ENCODE measurements at regions not wholly inside any gene's neighbourhood (a gene's known extent, or its start where the extent isn't known, plus 50 kb on each side); places are given as distances from the start of the nearest gene placed in this dataset.

- TF ChIP-seq CTCF (IDR thresholded peaks at IDR 0.05; ENCODE audit: low read length) (no peak), EZH2phosphoT487 (IDR thresholded peaks at IDR 0.05; ENCODE audit: low read length) (no peak)
Measured at GRCh38 chr7:33776788-33777187, 128.6 kb upstream of the BMPER start.

All from MM.1S (cell line).